VCaP (cell line): ENCODE measurements at regions not wholly inside any gene's neighbourhood (a gene's known extent, or its start where the extent isn't known, plus 50 kb on each side); places are given as distances from the start of the nearest gene placed in this dataset.
"Not testable (repeated sequence)": the region's sequence is repeated elsewhere in the genome, so short reads cannot be mapped to it uniquely, and the experiment has no call there.

Experiments
- H3K27ac ChIP-seq: fragments of 450-650 bp; 2 replicates; pipeline ENCODE4 v1.5.1; 2017
- CTCF ChIP-seq: fragments of 450-650 bp; conservative IDR thresholded peaks from 2 replicates; pipeline ENCODE4 v1.5.1; 2017; ENCODE audit warnings: mild to moderate bottlenecking, moderate library complexity

DNA sequence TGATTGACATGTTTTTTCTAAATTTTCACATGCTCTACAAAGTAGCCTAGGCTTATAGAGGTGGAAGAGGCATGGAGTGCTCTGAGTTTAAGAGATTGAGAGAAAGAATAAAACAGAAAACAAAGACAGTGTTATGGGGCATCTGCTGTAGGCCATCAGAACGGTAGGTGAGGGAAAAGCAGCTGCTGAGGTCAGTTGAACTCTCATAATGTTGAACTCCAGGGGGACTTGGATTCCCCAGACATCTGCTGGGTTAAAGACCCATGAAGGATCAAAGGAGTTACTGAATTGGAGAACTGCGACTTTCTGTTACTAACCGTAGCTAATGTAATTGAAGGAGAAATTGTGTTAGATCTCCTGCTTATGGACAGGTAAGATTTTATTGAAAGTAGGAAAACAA lies 333.9 kb downstream of the TFAP2B start:
- no peak for TF ChIP-seq CTCF
- peak overlapping the region; percentile 37 for H3K27ac ChIP-seq

- H3K27ac ChIP-seq, result peak overlapping the region; percentile 37
- TF ChIP-seq CTCF, result no peak
Measured at GRCh38 chr6:51153109-51153508, 334.4 kb downstream of the TFAP2B start.

DNA sequence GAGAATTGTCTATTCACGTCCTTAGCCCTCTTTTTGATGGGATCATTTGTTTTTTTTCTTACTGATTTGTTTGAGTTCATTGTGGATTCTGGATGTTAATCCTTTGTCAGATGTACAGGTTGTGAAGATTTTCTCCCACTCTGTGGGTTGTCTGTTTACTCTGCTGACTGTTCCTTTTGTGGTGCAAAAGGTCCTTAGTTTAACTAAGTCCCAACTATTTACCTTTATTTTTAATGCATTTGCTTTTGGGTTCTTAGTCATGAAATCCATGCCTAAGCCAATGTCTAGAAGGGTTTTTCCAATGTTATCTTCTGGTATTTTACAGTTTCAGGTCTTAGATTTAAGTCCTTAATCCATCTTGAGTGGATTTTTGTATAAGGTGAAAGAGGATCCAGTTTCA lies 336.3 kb downstream of the TFAP2B start:
- H3K27ac ChIP-seq, result not testable (repeated sequence)

DNA sequence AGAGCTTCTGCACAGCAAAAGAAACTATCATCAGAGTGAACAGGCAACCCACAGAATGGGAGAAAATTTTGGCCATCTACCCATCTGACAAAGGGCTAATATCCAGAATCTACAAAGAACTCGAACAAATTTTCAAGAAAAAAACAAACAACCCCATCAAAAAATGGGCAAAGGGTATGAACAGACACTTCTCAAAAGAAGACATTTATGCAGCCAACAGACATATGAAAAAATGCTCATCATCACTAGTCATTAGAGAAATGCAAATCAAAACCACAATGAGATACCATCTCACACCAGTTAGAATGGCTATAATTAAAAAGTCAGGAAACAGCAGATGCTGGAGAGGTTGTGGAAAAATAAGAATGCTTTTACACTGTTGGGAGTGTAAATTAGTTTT lies 340.6 kb downstream of the TFAP2B start:
- H3K27ac ChIP-seq, result not testable (repeated sequence)

- no peak for TF ChIP-seq CTCF
- H3K27ac ChIP-seq, result no peak overlapping the region
Measured at GRCh38 chr6:51161752-51162151, 343.1 kb downstream of the TFAP2B start.

DNA sequence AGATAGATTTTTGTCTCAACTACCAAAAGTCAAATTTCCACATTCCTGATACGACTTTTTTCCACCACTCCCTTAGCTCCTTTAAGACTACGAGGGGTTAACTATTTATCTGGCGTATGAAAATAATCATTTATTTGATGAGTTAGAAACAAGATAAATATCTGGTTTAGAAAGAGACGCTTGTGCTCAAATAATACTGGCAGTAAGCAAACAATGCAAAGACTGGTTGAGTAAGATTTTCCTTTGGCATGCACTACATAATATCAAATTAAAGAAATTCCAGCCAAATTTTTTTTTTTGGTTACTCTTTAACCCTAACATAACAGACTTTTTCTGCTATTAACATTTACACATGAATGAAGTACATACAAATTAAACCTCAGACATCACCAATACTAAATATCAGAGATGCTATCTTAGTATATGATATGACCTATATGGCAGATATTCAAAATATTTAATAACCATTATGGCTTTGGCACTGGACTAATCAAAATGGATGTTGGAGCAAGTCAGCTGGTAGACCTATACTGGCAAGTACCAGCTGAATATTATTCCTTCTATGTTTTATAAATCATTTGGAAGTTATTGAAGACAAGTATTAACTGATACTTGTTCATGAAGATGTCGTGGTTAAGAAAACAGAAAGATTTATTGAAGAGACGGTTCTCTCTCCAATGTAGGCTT lies 345.3 kb downstream of the TFAP2B start:
- peak overlapping the region; percentile 65 for H3K27ac ChIP-seq

DNA sequence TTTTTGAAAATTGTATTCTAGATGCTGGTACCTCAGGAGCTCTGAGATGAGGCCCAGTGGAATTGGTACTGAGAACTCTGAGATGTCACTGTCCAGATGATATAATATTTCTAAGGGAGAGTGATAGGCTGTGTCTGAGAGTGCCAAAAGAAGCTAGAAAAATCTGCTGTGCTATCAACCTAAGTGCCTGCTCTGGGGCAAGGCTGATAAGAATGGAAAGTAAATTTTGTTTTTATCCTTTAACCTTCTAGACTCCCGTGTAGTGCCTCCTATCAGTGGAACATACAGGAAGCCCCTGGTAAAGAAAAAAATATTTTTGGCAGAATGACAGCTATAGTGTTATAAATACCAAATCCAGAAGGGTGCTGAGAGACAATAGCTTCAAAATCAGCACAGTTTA lies 348.2 kb downstream of the TFAP2B start:
- TF ChIP-seq CTCF, result no peak
- H3K27ac ChIP-seq, result no peak overlapping the region

More for the DNA sequence above, 345.3 kb downstream of the TFAP2B start:
- TF ChIP-seq CTCF, result no peak

DNA sequence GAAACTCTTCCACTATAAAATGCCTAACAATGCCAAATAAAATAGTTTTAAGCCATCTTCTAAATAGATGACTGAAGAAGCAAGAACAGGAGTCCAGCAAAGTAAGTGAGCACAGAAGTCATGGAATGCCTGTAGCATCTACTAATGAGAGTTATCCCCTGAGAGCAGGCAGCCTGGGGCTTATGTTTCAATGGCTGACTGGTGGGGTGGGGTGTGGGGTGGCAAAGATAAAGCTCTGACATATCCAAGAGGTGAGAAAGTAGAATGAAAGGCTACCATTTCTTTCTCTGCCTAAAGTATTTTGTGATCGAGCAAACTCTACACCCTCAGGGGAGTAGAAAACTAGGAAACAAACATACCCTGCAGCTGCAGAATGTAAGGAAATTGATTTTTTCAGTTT lies 348.8 kb downstream of the TFAP2B start:
- TF ChIP-seq CTCF, result no peak
- no peak overlapping the region for H3K27ac ChIP-seq

GRCh38 chr6:51182827-51183226 lies 364.2 kb downstream of the TFAP2B start:
- no peak for TF ChIP-seq CTCF
- H3K27ac ChIP-seq, result no peak overlapping the region
